Tibial artery (tissue), 4 donors: ENCODE measurements at regions not wholly inside any gene's neighbourhood (a gene's known extent, or its start where the extent isn't known, plus 50 kb on each side); places are given as distances from the start of the nearest gene placed in this dataset.

Experiments
- DNase-seq, 2 donors: peaks; one replicate each; pipeline ENCODE4 v3.0.0-alpha.2; 2019
- H3K27ac ChIP-seq, 2 donors: fragments of 200-600 bp; sonication (generic) in 1 of 2; 1 replicate in 1 of 2; 2 replicates in 1 of 2; pipeline ENCODE4 v1.5.1; 2018 to 2019; ENCODE audit warnings: mild to moderate bottlenecking in 1 of 2
- H3K27me3 ChIP-seq, 2 donors: fragments of 200-600 bp; sonication (generic) in 1 of 2; one replicate each; pipeline versions ENCODE4 v1.5.1 to v1.6.0; 2016 to 2019
- H3K36me3 ChIP-seq, 3 donors: fragments of 200-600 bp; sonication (generic) in 2 of 3; one replicate each; pipeline ENCODE4 v1.5.1; 2016 to 2019; ENCODE audit warnings: mild to moderate bottlenecking in 2 of 3
- H3K4me1 ChIP-seq, 4 donors: fragments of 200-600 bp; sonication (generic) in 2 of 4; 1 replicate in 3 of 4; 2 replicates in 1 of 4; pipeline ENCODE4 v1.5.1; 2016 to 2019
- H3K4me3 ChIP-seq, 2 donors: fragments of 200-600 bp; sonication (generic) in 1 of 2; 1 replicate in 1 of 2; 2 replicates in 1 of 2; pipeline ENCODE4 v1.5.1; 2018 to 2019; ENCODE audit warnings: mild to moderate bottlenecking in 2 of 2
- H3K9me3 ChIP-seq, 3 donors: fragments of 200-600 bp; sonication (generic) in 1 of 3; one replicate each; pipeline ENCODE4 v1.5.1; 2016 to 2019
- intact Hi-C: fragments of 100-400 bp; cut with DNase I; formaldehyde crosslinking; loops from one replicate; pipeline ENCODE4 v1.15.0; 2023; ENCODE audit warnings: low total_unique reads
- TF ChIP-seq, protein P1 (sequence below), 2 experiments: fragments of 200-600 bp in 1 of 2; fragments of 450-650 bp in 1 of 2; IDR thresholded peaks; one replicate each; pipeline ENCODE4 v1.5.1; 2017 to 2019; ENCODE audit warnings: antibody characterized with exemption in 2 of 2, mild to moderate bottlenecking in 1 of 2, moderate library complexity in 1 of 2

DNA sequence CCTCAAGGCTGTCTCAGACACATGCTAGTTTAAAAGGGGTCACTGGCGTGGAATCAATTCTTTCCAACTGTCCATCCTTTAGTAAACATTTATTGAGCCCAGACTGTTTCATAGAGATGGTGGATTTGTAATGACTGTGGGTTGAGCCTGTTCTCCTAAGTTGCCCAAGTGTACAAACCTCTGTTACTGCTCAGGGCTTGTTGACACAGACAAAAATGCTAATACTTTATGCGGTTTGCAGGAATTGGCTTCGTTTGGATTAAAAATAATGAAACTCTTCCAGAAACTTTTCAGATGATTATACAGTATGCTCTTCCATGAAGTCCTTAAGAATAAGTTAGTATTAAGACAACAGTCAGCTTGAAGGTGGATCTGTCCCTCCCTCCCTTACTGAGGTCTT, 83.6 kb upstream of the MGAT5 start:
- intact Hi-C loops: no loop called here
- Histone ChIP-seq H3K27ac (no peak overlapping the region), H3K4me1 (peaks cover 0 to 38% (median 16%) of the 10 kb centered on the region in 4 donors), H3K9me3 (no peaks in the 10 kb centered on the region), H3K4me3 (no peak overlapping the region), H3K27me3 (no peaks in the 10 kb centered on the region), H3K36me3 (no peaks in the 10 kb centered on the region)
- TF ChIP-seq, protein P1, sequence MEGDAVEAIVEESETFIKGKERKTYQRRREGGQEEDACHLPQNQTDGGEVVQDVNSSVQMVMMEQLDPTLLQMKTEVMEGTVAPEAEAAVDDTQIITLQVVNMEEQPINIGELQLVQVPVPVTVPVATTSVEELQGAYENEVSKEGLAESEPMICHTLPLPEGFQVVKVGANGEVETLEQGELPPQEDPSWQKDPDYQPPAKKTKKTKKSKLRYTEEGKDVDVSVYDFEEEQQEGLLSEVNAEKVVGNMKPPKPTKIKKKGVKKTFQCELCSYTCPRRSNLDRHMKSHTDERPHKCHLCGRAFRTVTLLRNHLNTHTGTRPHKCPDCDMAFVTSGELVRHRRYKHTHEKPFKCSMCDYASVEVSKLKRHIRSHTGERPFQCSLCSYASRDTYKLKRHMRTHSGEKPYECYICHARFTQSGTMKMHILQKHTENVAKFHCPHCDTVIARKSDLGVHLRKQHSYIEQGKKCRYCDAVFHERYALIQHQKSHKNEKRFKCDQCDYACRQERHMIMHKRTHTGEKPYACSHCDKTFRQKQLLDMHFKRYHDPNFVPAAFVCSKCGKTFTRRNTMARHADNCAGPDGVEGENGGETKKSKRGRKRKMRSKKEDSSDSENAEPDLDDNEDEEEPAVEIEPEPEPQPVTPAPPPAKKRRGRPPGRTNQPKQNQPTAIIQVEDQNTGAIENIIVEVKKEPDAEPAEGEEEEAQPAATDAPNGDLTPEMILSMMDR (IDR thresholded peaks at IDR 0.05): no peak
- DNase-seq: no peak

DNA sequence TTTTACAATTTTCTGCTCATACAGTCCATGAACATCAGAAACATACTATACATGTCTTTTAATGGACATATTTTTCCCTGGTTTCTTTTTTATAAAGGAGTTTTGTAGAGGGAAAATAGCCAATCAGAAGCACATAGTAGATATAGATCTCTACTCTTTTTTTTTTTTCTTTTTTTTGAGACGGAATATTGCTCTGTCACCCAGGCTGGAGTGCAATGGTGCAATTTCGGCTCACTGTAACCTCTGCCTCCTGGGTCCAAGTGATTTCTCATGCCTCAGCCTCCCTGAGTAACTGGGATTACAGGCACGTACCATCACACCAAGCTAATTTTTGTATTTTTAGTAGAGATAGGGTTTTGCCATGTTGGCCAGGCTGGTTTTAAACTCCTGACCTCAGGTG, 83.2 kb upstream of the MGAT5 start:
- TF ChIP-seq, protein P1 (IDR thresholded peaks at IDR 0.05): no peak
- intact Hi-C loops: no loop called here
- peaks cover 0 to 42% (median 16%) of the 10 kb centered on the region in 4 donors for H3K4me1 ChIP-seq

DNA sequence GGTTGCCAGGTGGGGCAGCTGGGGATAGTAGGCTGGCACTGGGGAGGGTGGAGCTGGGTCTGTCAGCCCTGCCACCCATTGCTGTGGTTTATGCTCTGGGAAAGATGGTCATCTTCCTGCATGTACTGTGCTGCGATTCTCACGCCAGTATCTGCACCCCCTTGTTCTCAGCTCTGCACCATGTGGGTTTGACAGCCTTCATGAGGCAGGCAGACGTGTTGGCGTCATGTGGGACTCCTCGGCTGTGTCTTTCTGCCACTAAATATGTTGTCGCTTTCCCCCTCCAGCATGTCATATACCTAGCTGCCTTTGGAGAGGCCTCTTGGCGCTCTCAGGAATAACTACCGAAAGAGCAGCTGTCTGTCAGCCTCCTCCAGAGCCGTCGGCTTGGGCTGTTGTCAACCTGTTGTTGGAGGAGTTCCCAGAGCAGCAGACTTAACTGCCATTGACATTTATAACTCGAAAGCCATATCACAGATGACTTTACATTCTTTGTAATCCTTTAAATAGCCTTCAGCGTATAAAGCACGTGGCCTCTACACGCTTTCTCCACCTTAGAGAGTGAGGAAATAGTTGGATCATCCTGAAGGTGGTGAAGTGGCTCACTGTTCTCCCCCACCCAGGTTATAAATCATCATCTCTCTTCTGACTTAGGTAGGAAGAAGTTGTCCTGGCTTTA, 80.4 kb upstream of the MGAT5 start:
- H3K4me3 ChIP-seq: no peak overlapping the region
- DNase-seq: no peak
- no peaks in the 10 kb centered on the region for H3K36me3 ChIP-seq
- H3K9me3 ChIP-seq: no peaks in the 10 kb centered on the region
- intact Hi-C loops: no loop called here
- TF ChIP-seq, protein P1 (IDR thresholded peaks at IDR 0.05): no peak
- H3K27ac ChIP-seq: no peak overlapping the region
- H3K27me3 ChIP-seq: no peaks in the 10 kb centered on the region
- H3K4me1 ChIP-seq: peaks cover 0 to 60% (median 17%) of the 10 kb centered on the region in 4 donors

More for the DNA sequence above, 83.2 kb upstream of the MGAT5 start:
- no peak for DNase-seq
- H3K27ac ChIP-seq: no peak overlapping the region
- no peaks in the 10 kb centered on the region for H3K27me3 ChIP-seq
- H3K9me3 ChIP-seq: no peaks in the 10 kb centered on the region
- H3K4me3 ChIP-seq: no peak overlapping the region
- no peaks in the 10 kb centered on the region for H3K36me3 ChIP-seq

DNA sequence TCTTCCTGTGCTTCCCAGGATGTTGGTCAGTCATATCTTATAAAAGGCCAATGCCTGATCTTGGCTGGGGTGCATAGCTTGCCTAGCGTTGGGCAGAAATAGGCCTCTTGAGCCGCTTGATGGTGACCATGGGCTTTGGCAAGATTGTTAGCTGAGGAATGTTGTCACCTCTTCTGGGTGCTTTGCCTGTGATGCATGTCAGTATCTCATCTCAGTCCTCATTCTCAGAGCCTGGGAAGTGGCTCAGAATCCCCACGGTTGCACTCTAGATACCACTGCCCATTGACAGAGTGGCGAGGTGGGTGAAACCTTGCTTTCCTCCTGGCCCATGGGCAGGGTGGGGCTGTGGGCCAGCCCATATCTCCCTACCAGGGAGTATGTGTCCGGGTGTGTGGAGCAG, 79.2 kb upstream of the MGAT5 start:
- no peaks in the 10 kb centered on the region for H3K9me3 ChIP-seq
- TF ChIP-seq, protein P1 (IDR thresholded peaks at IDR 0.05): no peak
- peaks cover 0 to 60% (median 17%) of the 10 kb centered on the region in 4 donors for H3K4me1 ChIP-seq
- no peak overlapping the region for H3K4me3 ChIP-seq
- H3K36me3 ChIP-seq: no peaks in the 10 kb centered on the region
- no peaks in the 10 kb centered on the region for H3K27me3 ChIP-seq
- H3K27ac ChIP-seq: no peak overlapping the region
- no peak for DNase-seq
- intact Hi-C loops: no loop called here

DNA sequence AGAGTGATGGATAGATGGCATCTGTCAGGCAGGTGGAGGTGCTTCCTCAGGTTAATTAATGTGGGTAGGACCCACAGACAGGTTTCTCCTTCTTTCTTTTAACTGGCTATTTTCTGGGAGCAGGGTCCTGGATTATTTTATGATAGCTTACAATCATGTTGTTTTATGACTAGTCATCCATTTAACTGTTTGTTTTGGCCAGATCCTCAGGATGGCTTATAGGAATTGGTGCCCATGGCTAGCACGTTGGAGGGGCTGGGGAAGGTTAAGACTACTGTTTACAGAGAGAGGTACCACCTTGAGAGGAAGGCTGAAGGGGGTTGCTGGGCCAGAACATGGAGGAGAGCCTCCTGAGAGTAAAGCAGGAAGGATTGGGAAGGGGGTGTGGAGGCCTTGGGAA, 78.0 kb upstream of the MGAT5 start:
- no peak overlapping the region for H3K4me3 ChIP-seq
- DNase-seq: no peak
- peaks cover 0 to 50% (median 14%) of the 10 kb centered on the region in 4 donors for H3K4me1 ChIP-seq
- H3K9me3 ChIP-seq: no peaks in the 10 kb centered on the region
- H3K27ac ChIP-seq: no peak overlapping the region
- TF ChIP-seq, protein P1 (IDR thresholded peaks at IDR 0.05): no peak
- H3K27me3 ChIP-seq: no peaks in the 10 kb centered on the region
- intact Hi-C loops: no loop called here
- H3K36me3 ChIP-seq: no peaks in the 10 kb centered on the region
